HG03159 (cell line): ENCODE measurements at regions not wholly inside any gene's neighbourhood (a gene's known extent, or its start where the extent isn't known, plus 50 kb on each side); places are given as distances from the start of the nearest gene placed in this dataset.
"Not testable (repeated sequence)": the region's sequence is repeated elsewhere in the genome, so short reads cannot be mapped to it uniquely, and the experiment has no call there.

ENCODE experiments used
- ATAC-seq: cut with Tn5 transposase; IDR thresholded peaks from one replicate; pipeline ENCODE4 v1.9.1; 2021; ENCODE audit warnings: mild to moderate bottlenecking, moderate library complexity; ENCODE audit not compliant: unreplicated experiment

DNA sequence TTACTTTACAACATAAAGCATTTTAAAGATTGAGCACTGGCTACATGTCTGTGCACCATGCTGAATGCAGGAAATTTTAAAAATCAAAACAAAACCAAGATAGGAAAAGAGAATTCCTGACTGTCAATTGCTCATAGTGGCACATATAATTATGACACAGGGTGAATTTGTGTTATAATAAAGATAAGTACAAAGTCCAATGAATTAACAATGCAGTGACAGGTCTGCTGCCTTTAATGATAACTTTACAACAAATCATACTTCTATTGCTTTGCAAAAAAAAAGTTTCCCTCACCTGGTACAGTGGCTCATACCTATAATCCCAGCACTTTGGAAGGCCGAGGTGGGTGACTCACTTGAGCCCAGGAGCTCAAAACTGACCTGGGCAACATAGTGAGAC lies 93.8 kb upstream of the OSBPL8 start:
- no peak for ATAC-seq

GRCh38 chr12:76664731-76665130 lies 99.2 kb upstream of the ZDHHC17 start:
- no peak for ATAC-seq

- ATAC-seq, result no peak
Observed at GRCh38 chr12:76666290-76666835, 97.6 kb upstream of the ZDHHC17 start.

DNA sequence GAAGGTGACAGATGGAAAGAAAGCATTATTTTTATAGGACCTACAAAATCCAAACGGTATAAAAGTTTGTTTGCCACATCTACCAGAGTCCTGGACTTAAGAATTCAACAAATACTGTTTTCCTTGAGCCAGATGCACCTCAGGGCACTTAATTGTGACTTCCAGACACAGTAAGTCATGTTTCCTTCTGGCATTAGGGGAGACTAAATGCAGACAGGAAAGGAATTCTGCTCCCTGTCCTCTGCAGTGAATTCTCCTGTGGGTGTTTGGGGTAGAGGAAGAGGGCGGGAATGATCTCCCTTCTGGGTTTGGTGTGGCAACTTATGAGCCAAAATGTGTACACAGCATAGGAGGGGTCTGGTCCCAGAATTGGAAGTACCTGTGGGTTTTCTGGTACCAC lies 93.9 kb upstream of the ZDHHC17 start:
- ATAC-seq, result no peak

DNA sequence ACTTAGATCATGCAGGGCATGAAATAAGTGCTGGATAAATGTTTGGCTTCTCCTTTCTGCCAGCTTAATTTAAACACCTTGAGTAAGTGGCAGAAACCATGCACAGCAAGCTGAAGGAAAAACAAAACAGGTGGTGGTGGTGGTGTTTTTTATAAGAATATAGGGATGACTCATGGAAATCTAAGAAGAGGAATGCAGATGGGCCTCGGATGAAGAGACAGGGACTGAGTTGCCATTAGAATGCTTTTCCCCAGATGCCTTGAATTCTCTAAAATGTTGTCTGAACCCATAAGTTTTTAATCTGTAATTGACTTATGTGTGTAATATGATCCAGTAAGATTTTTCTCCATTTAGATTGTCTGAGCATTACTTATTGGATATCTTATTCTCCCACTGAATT lies 93.1 kb upstream of the ZDHHC17 start:
- no peak for ATAC-seq

DNA sequence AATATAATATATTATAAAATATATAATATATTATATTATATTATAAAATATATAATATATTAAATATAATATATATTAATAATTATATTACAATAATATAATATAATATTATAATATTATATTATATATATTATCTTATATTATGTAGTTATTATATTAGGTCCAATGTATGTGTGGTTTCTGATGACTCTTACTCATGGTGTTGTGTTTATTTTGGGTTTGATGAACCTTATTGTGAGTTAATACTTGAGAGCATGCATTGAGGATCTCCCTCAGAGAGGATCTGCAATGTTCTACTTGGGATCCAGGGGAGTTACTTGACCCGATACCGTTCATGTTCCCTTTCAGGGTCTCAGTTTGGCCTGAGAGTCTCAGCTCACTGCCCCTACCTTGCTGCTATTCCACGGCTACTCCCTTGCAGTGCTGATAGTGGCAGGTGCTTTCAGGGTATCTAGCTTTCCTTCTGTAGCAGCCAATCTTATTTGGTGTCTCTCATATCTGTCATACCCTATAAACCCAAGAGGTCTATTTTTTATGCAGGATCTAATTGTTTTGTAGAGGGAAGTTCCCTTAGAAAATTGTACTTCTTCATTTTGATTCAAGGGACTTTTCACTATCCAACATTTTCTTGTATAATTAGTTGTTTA lies 89.1 kb upstream of the ZDHHC17 start:
- ATAC-seq, result no peak

DNA sequence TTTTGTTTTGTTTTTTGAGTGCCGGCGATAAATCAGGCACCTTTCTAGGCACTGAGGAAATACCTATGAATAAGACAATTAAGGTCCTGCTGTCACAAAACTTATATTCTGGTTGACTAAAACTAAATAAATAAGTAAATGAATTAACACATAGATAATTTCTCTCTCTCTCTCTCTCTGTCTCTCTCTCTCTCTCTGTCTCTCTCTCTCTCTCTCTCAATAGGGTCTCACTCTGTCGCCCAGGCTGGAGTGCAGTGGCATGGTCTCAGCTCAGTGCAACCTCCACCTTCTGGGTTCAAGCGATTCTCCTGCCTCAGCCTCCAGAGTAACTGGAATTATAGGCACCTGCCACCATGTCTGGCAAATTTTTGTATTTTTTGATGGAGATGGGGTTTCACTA lies 87.7 kb upstream of the ZDHHC17 start:
- ATAC-seq, result not testable (repeated sequence)

DNA sequence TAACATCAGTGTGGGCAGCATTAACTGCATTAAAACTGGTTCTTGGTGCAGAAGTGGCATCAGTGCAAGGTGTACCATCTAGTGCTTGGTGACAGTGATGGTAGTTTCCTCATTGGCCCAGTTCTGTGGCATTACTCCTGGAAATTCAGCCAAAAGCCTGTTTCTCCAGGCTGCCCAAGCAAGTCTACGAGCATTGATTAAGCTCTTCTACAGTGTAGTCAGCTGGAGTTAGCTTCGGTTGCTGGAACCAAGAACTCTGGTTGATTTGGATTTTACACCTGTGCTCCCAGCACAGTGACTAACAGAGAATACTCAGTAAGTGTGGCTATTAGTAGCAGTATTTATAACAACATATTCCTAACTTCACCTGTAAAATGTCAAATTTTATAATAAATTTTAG lies 84.9 kb upstream of the ZDHHC17 start:
- ATAC-seq, result no peak

DNA sequence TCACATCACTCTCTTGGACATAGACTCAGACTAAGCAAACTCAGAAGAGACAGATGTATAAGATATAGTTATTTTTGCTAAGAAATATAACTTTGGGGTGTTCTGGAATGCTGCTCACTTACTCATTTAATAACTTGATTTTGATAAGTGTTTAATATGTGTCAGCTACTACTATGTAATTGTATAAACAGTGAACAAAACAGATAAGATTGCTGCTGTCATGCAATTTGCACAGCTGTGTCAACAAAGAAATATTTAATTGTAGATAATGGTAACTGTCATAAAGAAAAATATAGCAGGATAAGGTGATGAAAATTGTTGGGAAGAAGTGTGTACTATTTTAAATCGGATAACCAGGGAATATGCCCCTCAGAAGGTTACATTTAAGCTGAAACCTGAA lies 84.1 kb upstream of the ZDHHC17 start:
- no peak for ATAC-seq

- ATAC-seq, result no peak
Observed at GRCh38 chr12:76680940-76681339, 83.0 kb upstream of the ZDHHC17 start.

- ATAC-seq, result no peak
Observed at GRCh38 chr12:76685246-76685678, 78.7 kb upstream of the ZDHHC17 start.

GRCh38 chr12:76687981-76688380 lies 75.9 kb upstream of the ZDHHC17 start:
- ATAC-seq, result no peak

DNA sequence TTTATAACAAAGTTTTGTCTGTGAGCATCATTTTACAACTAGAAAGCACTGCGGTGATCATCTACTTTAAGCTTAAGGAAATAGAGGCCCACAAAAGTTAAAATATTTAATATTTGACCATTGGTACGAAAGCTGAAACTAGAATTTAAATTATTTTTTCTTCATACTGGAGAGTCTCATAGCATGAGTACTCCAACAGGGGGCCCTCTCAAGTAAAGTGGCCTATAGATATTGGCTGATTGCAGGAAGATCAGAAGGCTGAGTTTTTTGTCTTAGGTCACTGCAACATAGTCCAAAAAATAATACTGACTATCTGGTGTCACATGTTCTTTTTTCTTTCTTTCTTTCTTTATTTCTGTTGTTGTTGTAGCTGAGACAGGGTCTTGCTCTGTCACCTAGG lies 75.3 kb upstream of the ZDHHC17 start:
- peak; percentile 47 for ATAC-seq

DNA sequence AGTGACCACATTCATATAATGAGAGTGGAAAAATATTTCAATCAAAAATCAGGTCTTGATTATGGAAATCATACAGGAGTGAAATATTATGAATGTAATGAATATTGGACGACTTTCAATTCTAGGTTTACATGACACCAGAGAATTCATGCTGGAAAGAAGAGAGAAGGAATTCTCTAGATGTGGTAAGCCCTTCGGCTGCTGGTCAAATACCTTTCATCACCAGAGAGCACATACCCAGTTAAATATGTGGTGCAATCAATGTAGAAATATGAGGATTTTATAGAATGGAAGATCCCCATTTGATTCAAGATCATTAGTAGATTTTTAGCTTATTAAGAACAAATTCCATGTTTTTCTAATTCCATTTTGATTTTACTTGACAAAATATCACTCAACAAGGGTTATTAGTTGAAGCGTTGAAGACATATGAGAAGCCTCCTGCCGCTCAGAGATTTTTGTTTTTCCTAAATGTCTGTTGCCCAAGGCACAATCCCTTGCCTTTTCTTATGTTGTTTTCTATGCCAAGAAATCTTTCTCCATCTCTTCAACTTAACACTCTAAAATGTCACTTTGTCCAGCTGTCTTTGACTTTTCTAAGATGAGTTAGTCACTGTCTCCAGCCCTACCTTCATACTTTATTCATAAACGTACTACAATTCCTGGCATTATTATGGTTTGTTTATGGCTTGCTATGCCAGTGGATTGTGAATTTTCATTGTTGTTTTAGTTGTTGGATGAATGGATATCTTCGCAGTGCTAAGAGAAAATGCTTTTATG lies 72.8 kb upstream of the ZDHHC17 start:
- no peak for ATAC-seq

DNA sequence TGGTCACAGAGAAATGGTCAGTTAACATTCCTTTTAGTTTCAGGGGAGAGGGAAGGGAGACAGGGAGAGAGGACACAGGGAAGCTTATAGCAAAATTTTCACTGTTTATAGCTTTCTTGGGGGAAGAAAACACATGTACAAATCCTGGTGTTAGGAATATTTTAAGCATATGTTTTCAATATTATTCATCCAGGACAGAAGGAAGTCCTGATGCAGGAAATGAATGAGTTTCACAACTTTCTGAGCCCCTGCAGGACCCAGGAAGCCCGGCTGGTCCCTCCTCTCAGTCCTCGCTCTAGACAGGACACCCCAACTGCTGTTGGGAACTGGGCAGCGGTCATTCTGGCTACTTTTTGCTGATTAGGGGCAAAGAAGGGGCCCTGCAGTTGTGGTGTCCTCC lies 71.1 kb upstream of the ZDHHC17 start:
- ATAC-seq, result no peak

DNA sequence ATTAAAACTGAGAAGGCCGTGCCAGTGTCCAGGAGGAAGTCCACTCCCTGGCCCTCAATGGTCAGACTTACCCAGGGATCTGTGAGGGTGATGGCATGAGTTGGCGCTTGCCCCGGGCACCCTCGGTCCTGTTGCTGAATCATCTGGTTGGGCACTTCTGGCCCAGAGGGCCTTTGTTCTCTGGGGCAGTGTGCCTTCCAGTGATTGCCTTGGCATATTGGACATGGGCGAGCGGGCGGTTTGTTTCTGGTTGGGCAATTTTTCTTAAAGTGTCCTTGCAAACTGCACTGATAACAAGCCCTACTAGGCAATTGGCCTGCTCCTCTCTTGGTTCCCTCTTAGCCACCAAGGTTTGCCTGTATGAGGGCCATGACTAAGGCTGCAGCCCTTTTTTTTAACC lies 69.5 kb upstream of the ZDHHC17 start:
- no peak for ATAC-seq

DNA sequence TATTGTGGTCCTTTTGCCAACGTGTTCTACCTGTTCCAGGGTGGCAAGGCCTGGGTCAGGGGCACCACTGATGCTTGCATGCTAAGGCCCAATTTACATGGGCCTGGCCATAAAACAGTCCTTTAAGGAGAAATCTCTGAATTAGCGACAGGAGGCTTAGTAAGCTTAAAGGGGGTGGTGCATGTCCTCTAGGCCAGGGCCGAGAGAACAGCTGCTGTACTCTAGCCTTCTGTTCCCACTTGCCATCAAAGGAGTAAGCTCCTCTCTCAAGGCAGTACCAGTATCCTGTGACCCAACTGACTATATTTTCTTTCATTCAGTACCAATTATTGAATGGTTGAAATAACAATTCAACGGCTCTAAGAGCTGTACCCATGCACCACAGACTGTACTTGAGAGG lies 67.7 kb upstream of the ZDHHC17 start:
- ATAC-seq, result no peak

DNA sequence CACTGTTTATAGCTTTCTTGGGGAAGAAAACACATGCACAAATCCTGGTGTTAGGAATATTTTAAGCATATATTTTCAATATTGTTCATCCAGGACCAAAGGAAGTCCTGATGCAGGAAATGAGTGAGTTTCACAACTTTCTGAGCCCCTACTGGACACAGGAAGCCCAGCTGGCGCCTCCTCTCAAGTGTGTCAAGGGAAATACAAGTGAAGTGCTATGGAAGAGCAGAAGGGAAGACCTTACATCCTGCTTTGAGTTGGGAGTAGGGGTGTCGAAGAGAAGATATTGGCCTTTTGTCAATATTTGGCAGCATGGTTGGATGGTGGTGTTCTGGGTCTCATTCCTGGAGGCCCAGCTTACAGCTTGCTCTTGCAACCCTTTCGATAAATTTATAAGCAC lies 66.1 kb upstream of the ZDHHC17 start:
- no peak for ATAC-seq

GRCh38 chr12:76698316-76698715 lies 65.6 kb upstream of the ZDHHC17 start:
- no peak for ATAC-seq

GRCh38 chr12:76698966-76699365 lies 64.9 kb upstream of the ZDHHC17 start:
- no peak for ATAC-seq

- no peak for ATAC-seq
Observed at GRCh38 chr12:76701690-76702089, 62.2 kb upstream of the ZDHHC17 start.

DNA sequence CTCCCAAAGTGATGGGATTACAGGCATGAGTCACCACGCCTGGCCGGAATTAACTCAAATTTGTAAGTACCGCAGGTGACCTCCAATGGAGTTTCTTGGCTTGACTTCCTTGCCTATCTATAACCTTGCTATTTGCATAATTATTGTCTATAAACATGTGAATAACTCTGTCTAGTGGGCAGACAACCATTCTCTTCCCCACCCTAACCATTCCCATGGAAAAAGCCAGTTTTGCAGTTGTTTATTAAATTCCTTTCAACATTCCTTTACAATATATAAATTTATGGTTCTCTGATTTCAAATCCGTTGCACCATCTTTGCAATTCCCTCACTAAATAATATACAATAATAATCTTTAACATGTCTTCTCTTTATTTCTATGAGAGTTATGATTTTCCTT lies 61.0 kb upstream of the ZDHHC17 start:
- no peak for ATAC-seq
